ENCODE measurements at regions not wholly inside any gene's neighbourhood (a gene's known extent, or its start where the extent isn't known, plus 50 kb on each side); places are given as distances from the start of the nearest gene placed in this dataset.

- TF ChIP-seq NFIC (IDR thresholded peaks at IDR 0.05) = no peak
- no peak for TF ChIP-seq TEAD4 (IDR thresholded peaks at IDR 0.05)
- no peak for TF ChIP-seq EP300 (IDR thresholded peaks at IDR 0.05; ENCODE audit: borderline replicate concordance)
- no peak for TF ChIP-seq YY1 (IDR thresholded peaks at IDR 0.05; ENCODE audit: low read depth)
- TF ChIP-seq USF1 (IDR thresholded peaks at IDR 0.05) = no peak
- no peak for TF ChIP-seq TCF12 (IDR thresholded peaks at IDR 0.05; ENCODE audit: low read depth)
- no peak for TF ChIP-seq EGR1 (IDR thresholded peaks at IDR 0.05)
- TF ChIP-seq ZBTB7A (IDR thresholded peaks at IDR 0.05; ENCODE audit: low read depth) = no peak
- TF ChIP-seq CREB1 (IDR thresholded peaks at IDR 0.05; ENCODE audit: low read depth) = no peak
- TF ChIP-seq FOXM1 (IDR thresholded peaks at IDR 0.05; ENCODE audit: borderline replicate concordance, low read depth) = no peak
These were observed 1101.2 kb upstream of the RBFOX1 start for GRCh38 chr16:6231398-6231797.

- TF ChIP-seq TCF12 (IDR thresholded peaks at IDR 0.05; ENCODE audit: low read depth) (no peak), USF1 (IDR thresholded peaks at IDR 0.05) (no peak), EGR1 (IDR thresholded peaks at IDR 0.05) (no peak), CEBPB (IDR thresholded peaks at IDR 0.05) (no peak), REST (IDR thresholded peaks at IDR 0.05; ENCODE audit: low read depth) (no peak), FOXM1 (IDR thresholded peaks at IDR 0.05; ENCODE audit: borderline replicate concordance, low read depth) (no peak)
These were observed 1103.5 kb upstream of the RBFOX1 start for GRCh38 chr16:6229186-6229585.

- TF ChIP-seq TAF1 (IDR thresholded peaks at IDR 0.05; ENCODE audit: low read depth) = no peak
- TF ChIP-seq YY1 (IDR thresholded peaks at IDR 0.05; ENCODE audit: low read depth) = no peak
- TF ChIP-seq CEBPB (IDR thresholded peaks at IDR 0.05) = no peak
- TF ChIP-seq CREB1 (IDR thresholded peaks at IDR 0.05; ENCODE audit: low read depth) = no peak
- no peak for TF ChIP-seq TEAD4 (IDR thresholded peaks at IDR 0.05)
- TF ChIP-seq TCF12 (IDR thresholded peaks at IDR 0.05; ENCODE audit: low read depth) = no peak
These were observed 1113.8 kb upstream of the RBFOX1 start for GRCh38 chr16:6218855-6219254.

- TF ChIP-seq REST (IDR thresholded peaks at IDR 0.05; ENCODE audit: low read depth) (no peak), YY1 (IDR thresholded peaks at IDR 0.05; ENCODE audit: low read depth) (no peak)
These were observed 1115.8 kb upstream of the RBFOX1 start for GRCh38 chr16:6216836-6217235.

GRCh38 chr16:6211644-6212043 is 1114.0 kb upstream of the EEF2KMT start:
- TF ChIP-seq EP300 (IDR thresholded peaks at IDR 0.05; ENCODE audit: borderline replicate concordance) = no peak
- no peak for TF ChIP-seq FOXM1 (IDR thresholded peaks at IDR 0.05; ENCODE audit: borderline replicate concordance, low read depth)
- TF ChIP-seq RAD21 (IDR thresholded peaks at IDR 0.05; ENCODE audit: low read depth) = no peak
- TF ChIP-seq USF1 (IDR thresholded peaks at IDR 0.05) = no peak
- no peak for TF ChIP-seq ZBTB7A (IDR thresholded peaks at IDR 0.05; ENCODE audit: low read depth)
- TF ChIP-seq MAX (IDR thresholded peaks at IDR 0.05) = no peak
- no peak for TF ChIP-seq REST (IDR thresholded peaks at IDR 0.05; ENCODE audit: low read depth)
- no peak for TF ChIP-seq TEAD4 (IDR thresholded peaks at IDR 0.05)
- no peak for TF ChIP-seq TCF12 (IDR thresholded peaks at IDR 0.05; ENCODE audit: low read depth)
- no peak for TF ChIP-seq TAF1 (IDR thresholded peaks at IDR 0.05; ENCODE audit: low read depth)
- no peak for TF ChIP-seq CEBPB (IDR thresholded peaks at IDR 0.05)
- TF ChIP-seq CREB1 (IDR thresholded peaks at IDR 0.05; ENCODE audit: low read depth) = no peak
- no peak for TF ChIP-seq NFIC (IDR thresholded peaks at IDR 0.05)

All from Ishikawa (cell line).